ENCODE measurements at regions not wholly inside any gene's neighbourhood (a gene's known extent, or its start where the extent isn't known, plus 50 kb on each side); places are given as distances from the start of the nearest gene placed in this dataset.

DNA sequence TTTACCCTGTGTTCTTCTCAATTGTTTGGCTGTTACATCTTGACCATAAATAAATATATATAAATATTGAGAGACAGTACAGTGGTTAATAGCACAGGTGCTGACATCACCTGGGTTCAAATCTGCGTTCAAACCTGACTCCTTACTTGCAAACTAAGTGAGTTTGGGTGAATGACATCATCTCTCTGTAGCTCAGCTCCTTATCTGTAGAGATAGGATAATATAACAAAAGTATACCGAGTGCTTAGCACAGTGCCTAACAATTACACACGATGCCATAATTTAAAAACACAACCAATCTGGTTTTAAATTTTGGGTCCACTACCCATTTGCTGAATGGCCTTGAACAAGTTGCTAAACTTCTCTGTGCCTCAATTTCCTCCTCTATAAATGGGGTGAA lies 86.6 kb downstream of the RRAGC start:
- FAIRE-seq (no peak), DNase-seq (ENCODE audit: low read depth, low spot score) (no peak)
- no peaks in the 10 kb centered on the region for H3K4me1 ChIP-seq (ENCODE audit: control insufficient read depth, extremely low read depth, insufficient read depth, low read length)
- H3K27ac ChIP-seq (ENCODE audit: insufficient read depth, low read depth, low read length): no peak overlapping the region
- intact Hi-C loops (cut with micrococcal nuclease) (no loop called here), dilution Hi-C loops (cut with MboI; ENCODE audit: extremely low pct_ligation_motif_present, low sequenced_read_pairs) (no loop called here)
- no peak overlapping the region for H2AFZ ChIP-seq (ENCODE audit: low read depth, low read length)
- H3K9ac ChIP-seq (replicated peaks; ENCODE audit: extremely low read depth, insufficient read depth, low read length): no peak overlapping the region
- no peak overlapping the region for H3K4me3 ChIP-seq (replicated peaks in 1 of 3; ENCODE audit: insufficient read depth in 1 of 3, low read depth in 1 of 3, low read length in 3 of 3)
- no peaks in the 10 kb centered on the region for H3K36me3 ChIP-seq (ENCODE audit: control insufficient read depth in 2 of 2, extremely low read depth in 1 of 2, insufficient read depth in 2 of 2, low read length in 2 of 2)
- no TSS peak for BruUV-seq (replicated peaks)
- H3K79me2 ChIP-seq (ENCODE audit: control insufficient read depth, insufficient read depth, low read length): no peaks in the 10 kb centered on the region
- no peaks in the 10 kb centered on the region for H3K9me3 ChIP-seq (replicated peaks; ENCODE audit: control insufficient read depth, insufficient read depth, low read length)
- H3K4me2 ChIP-seq (ENCODE audit: insufficient read depth, low read length): no peak overlapping the region
- H3K27me3 ChIP-seq (ENCODE audit: control insufficient read depth in 2 of 2, insufficient read depth in 2 of 2, low read length in 2 of 2): no peaks in the 10 kb centered on the region
- ChIA-PET CTCF (no interaction called here), POLR2A (no interaction called here)
- no peaks in the 10 kb centered on the region for H4K20me1 ChIP-seq (replicated peaks; ENCODE audit: control insufficient read depth, extremely low read depth, insufficient read depth, low read length)
- TF ChIP-seq POLR2A (IDR thresholded peaks at IDR 0.05; ENCODE audit: low read depth, low read length): no peak
- no peak for TF ChIP-seq MYC (IDR thresholded peaks at IDR 0.05; ENCODE audit: low read depth, low read length)
- TF ChIP-seq FOS (IDR thresholded peaks at IDR 0.05; ENCODE audit: borderline replicate concordance, insufficient read depth, low read length): no peak
- TF ChIP-seq, protein P1, sequence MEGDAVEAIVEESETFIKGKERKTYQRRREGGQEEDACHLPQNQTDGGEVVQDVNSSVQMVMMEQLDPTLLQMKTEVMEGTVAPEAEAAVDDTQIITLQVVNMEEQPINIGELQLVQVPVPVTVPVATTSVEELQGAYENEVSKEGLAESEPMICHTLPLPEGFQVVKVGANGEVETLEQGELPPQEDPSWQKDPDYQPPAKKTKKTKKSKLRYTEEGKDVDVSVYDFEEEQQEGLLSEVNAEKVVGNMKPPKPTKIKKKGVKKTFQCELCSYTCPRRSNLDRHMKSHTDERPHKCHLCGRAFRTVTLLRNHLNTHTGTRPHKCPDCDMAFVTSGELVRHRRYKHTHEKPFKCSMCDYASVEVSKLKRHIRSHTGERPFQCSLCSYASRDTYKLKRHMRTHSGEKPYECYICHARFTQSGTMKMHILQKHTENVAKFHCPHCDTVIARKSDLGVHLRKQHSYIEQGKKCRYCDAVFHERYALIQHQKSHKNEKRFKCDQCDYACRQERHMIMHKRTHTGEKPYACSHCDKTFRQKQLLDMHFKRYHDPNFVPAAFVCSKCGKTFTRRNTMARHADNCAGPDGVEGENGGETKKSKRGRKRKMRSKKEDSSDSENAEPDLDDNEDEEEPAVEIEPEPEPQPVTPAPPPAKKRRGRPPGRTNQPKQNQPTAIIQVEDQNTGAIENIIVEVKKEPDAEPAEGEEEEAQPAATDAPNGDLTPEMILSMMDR (IDR thresholded peaks at IDR 0.05; ENCODE audit: extremely low read depth in 1 of 2, insufficient read depth in 1 of 2, low read depth in 1 of 2, low read length in 2 of 2): no peak
- TF ChIP-seq GATA2 (IDR thresholded peaks at IDR 0.05; ENCODE audit: insufficient read depth, insufficient read length, low read depth, low read length): no peak
- TF ChIP-seq POLR2AphosphoS5 (IDR thresholded peaks at IDR 0.05; ENCODE audit: insufficient read depth, low read depth, low read length): no peak
- no peak for TF ChIP-seq JUN (IDR thresholded peaks at IDR 0.05; ENCODE audit: borderline replicate concordance, insufficient read depth, insufficient read length, low read depth)
- TF ChIP-seq, protein P2, sequence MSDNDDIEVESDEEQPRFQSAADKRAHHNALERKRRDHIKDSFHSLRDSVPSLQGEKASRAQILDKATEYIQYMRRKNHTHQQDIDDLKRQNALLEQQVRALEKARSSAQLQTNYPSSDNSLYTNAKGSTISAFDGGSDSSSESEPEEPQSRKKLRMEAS (IDR thresholded peaks at IDR 0.05; ENCODE audit: insufficient read depth, insufficient read length): no peak
- no peak for TF ChIP-seq EZH2 (IDR thresholded peaks at IDR 0.05; ENCODE audit: borderline replicate concordance, low read depth, low read length, severe bottlenecking)
- no peaks in the 10 kb centered on the region for H3K9me1 ChIP-seq (replicated peaks; ENCODE audit: control insufficient read depth, extremely low read depth, insufficient read depth, low read length)
